ENCODE measurements at regions not wholly inside any gene's neighbourhood (a gene's known extent, or its start where the extent isn't known, plus 50 kb on each side); places are given as distances from the start of the nearest gene placed in this dataset.

GRCh38 chr1:56212143-56212542 is 367.2 kb downstream of the PLPP3 start:
- DNase-seq (ENCODE audit: unreplicated experiment) = no peak
- Mint-ChIP-seq H3K9me3 (ENCODE audit: unreplicated experiment) (no peaks in the 10 kb centered on the region), H3K27me3 (ENCODE audit: insufficient read depth, unreplicated experiment) (no peaks in the 10 kb centered on the region), H3K27ac (ENCODE audit: low read depth, unreplicated experiment) (no peak overlapping the region), H3K4me1 (ENCODE audit: insufficient read depth, unreplicated experiment) (no peaks in the 10 kb centered on the region), H3K4me3 (ENCODE audit: unreplicated experiment) (no peak overlapping the region), H3K36me3 (ENCODE audit: insufficient read depth, unreplicated experiment) (no peaks in the 10 kb centered on the region)
- intact Hi-C loops (cut with micrococcal nuclease) = no loop called here
- no TSS peak for BruUV-seq (replicated peaks)
- ChIA-PET POLR2A (no interaction called here), CTCF (interaction anchor here (0.7 kb wide), 1 partner anchor 326 kb away, joined by 3 read pairs; no protein-coding TSS in a partner anchor)
- no peak for TF ChIP-seq CTCF (IDR thresholded peaks at IDR 0.05; ENCODE audit: unreplicated experiment)

- no TSS peak for BruUV-seq (replicated peaks)
- H3K27me3 Mint-ChIP-seq (ENCODE audit: insufficient read depth, unreplicated experiment) = no peaks in the 10 kb centered on the region
These were observed 373.0 kb downstream of the PLPP3 start for GRCh38 chr1:56206391-56206790.

GRCh38 chr1:56204206-56204605 is 375.2 kb downstream of the PLPP3 start:
- H3K36me3 Mint-ChIP-seq (ENCODE audit: insufficient read depth, unreplicated experiment) = peaks cover 6% of the 10 kb centered on the region
- H3K9me3 Mint-ChIP-seq (ENCODE audit: unreplicated experiment) = no peaks in the 10 kb centered on the region
- H3K27me3 Mint-ChIP-seq (ENCODE audit: insufficient read depth, unreplicated experiment) = no peaks in the 10 kb centered on the region
- POLR2A ChIA-PET = no interaction called here
- intact Hi-C loops (cut with micrococcal nuclease) = no loop called here
- no peak overlapping the region for H3K4me3 Mint-ChIP-seq (ENCODE audit: unreplicated experiment)
- no TSS peak for BruUV-seq (replicated peaks)
- peaks cover 13% of the 10 kb centered on the region for H3K4me1 Mint-ChIP-seq (ENCODE audit: insufficient read depth, unreplicated experiment)
- DNase-seq (ENCODE audit: unreplicated experiment) = no peak
- no peak overlapping the region for H3K27ac Mint-ChIP-seq (ENCODE audit: low read depth, unreplicated experiment)
- CTCF ChIA-PET = no interaction called here
- no peak for TF ChIP-seq CTCF (IDR thresholded peaks at IDR 0.05; ENCODE audit: unreplicated experiment)

More at GRCh38 chr1:56206391-56206790, 373.0 kb downstream of the PLPP3 start:
- TF ChIP-seq CTCF (IDR thresholded peaks at IDR 0.05; ENCODE audit: unreplicated experiment) = no peak
- Mint-ChIP-seq H3K9me3 (ENCODE audit: unreplicated experiment) (no peaks in the 10 kb centered on the region), H3K4me1 (ENCODE audit: insufficient read depth, unreplicated experiment) (no peaks in the 10 kb centered on the region), H3K36me3 (ENCODE audit: insufficient read depth, unreplicated experiment) (peaks cover 6% of the 10 kb centered on the region), H3K27ac (ENCODE audit: low read depth, unreplicated experiment) (no peak overlapping the region), H3K4me3 (ENCODE audit: unreplicated experiment) (no peak overlapping the region)
- intact Hi-C loops (cut with micrococcal nuclease) = no loop called here
- no peak for DNase-seq (ENCODE audit: unreplicated experiment)
- ChIA-PET CTCF (interaction anchor here (0.5 kb wide), 1 partner anchor 46 kb away, joined by 3 read pairs; no protein-coding TSS in a partner anchor), POLR2A (no interaction called here)

GRCh38 chr1:56202796-56203492 is 376.4 kb downstream of the PLPP3 start:
- no peaks in the 10 kb centered on the region for H3K27me3 Mint-ChIP-seq (ENCODE audit: insufficient read depth, unreplicated experiment)
- no peak for TF ChIP-seq CTCF (IDR thresholded peaks at IDR 0.05; ENCODE audit: unreplicated experiment)
- DNase-seq (ENCODE audit: unreplicated experiment) = no peak
- no peak overlapping the region for H3K4me3 Mint-ChIP-seq (ENCODE audit: unreplicated experiment)
- no peak overlapping the region for H3K27ac Mint-ChIP-seq (ENCODE audit: low read depth, unreplicated experiment)
- no TSS peak for BruUV-seq (replicated peaks)
- peaks cover 13% of the 10 kb centered on the region for H3K4me1 Mint-ChIP-seq (ENCODE audit: insufficient read depth, unreplicated experiment)
- POLR2A ChIA-PET = no interaction called here
- H3K9me3 Mint-ChIP-seq (ENCODE audit: unreplicated experiment) = no peaks in the 10 kb centered on the region
- intact Hi-C loops (cut with micrococcal nuclease) = no loop called here
- CTCF ChIA-PET = interaction anchor here (0.6 kb wide), 2 partner anchors 383 to 563 kb away, joined by 3 read pairs; no protein-coding TSS in a partner anchor
- H3K36me3 Mint-ChIP-seq (ENCODE audit: insufficient read depth, unreplicated experiment) = peaks cover 6% of the 10 kb centered on the region

Data from MCF 10A (cell line).